ENCODE measurements at regions not wholly inside any gene's neighbourhood (a gene's known extent, or its start where the extent isn't known, plus 50 kb on each side); places are given as distances from the start of the nearest gene placed in this dataset.
A peak's percentile ranks its signal among the peaks of the same experiment; 100 is the strongest.

GRCh38 chrX:20522420-20522819 lies 255.7 kb upstream of the RPS6KA3 start:
- no peak for DNase-seq

- no peak for DNase-seq
Measured at GRCh38 chrX:20521222-20521621, 254.5 kb upstream of the RPS6KA3 start.

- no peak for DNase-seq
Measured at GRCh38 chrX:20519826-20520225, 253.1 kb upstream of the RPS6KA3 start.

GRCh38 chrX:20519146-20519545 lies 252.4 kb upstream of the RPS6KA3 start:
- DNase-seq = no peak

- no peak for DNase-seq
Measured at GRCh38 chrX:20517565-20517964, 250.9 kb upstream of the RPS6KA3 start.

- peak in 2 of 3 donors; percentile 5 to 73 for DNase-seq
Measured at GRCh38 chrX:20515841-20516461, 249.2 kb upstream of the RPS6KA3 start.

- DNase-seq = peak in 1 of 3 donors; percentile 64
Measured at GRCh38 chrX:20514358-20514757, 247.6 kb upstream of the RPS6KA3 start.

GRCh38 chrX:20513185-20513584 lies 246.5 kb upstream of the RPS6KA3 start:
- no peak for DNase-seq

- no peak for DNase-seq
Measured at GRCh38 chrX:20511792-20512191, 245.1 kb upstream of the RPS6KA3 start.

GRCh38 chrX:20507901-20508620 lies 241.4 kb upstream of the RPS6KA3 start:
- no peak for DNase-seq

- no peak for DNase-seq
Measured at GRCh38 chrX:20506739-20507138, 240.0 kb upstream of the RPS6KA3 start.

GRCh38 chrX:20500949-20501348 lies 234.2 kb upstream of the RPS6KA3 start:
- no peak for DNase-seq

- no peak for DNase-seq
Measured at GRCh38 chrX:20500171-20500865, 233.6 kb upstream of the RPS6KA3 start.

- DNase-seq = no peak
Measured at GRCh38 chrX:20499763-20500162, 233.1 kb upstream of the RPS6KA3 start.

- no peak for DNase-seq
Measured at GRCh38 chrX:20498851-20499635, 232.3 kb upstream of the RPS6KA3 start.

- DNase-seq = no peak
Measured at GRCh38 chrX:20495575-20495974, 228.9 kb upstream of the RPS6KA3 start.

- DNase-seq = no peak
Measured at GRCh38 chrX:20488473-20488872, 221.8 kb upstream of the RPS6KA3 start.

- DNase-seq = peak in 1 of 3 donors; percentile 5
Measured at GRCh38 chrX:20487227-20487626, 220.5 kb upstream of the RPS6KA3 start.

GRCh38 chrX:20481632-20482031 lies 214.9 kb upstream of the RPS6KA3 start:
- no peak for DNase-seq

GRCh38 chrX:20479896-20480295 lies 213.2 kb upstream of the RPS6KA3 start:
- DNase-seq = no peak

- no peak for DNase-seq
Measured at GRCh38 chrX:20479048-20479447, 212.3 kb upstream of the RPS6KA3 start.

- DNase-seq = no peak
Measured at GRCh38 chrX:20477836-20478524, 211.3 kb upstream of the RPS6KA3 start.

Measured in muscle of back (tissue), 3 donors.